GM13977 (cell line): ENCODE measurements at regions not wholly inside any gene's neighbourhood (a gene's known extent, or its start where the extent isn't known, plus 50 kb on each side); places are given as distances from the start of the nearest gene placed in this dataset.

ENCODE experiments used
- DNase-seq: peaks from one replicate; pipeline ENCODE4 v3.0.0; 2012; ENCODE audit warnings: low spot score
- in situ Hi-C: fragments of 300-500 bp; cut with MboI; formaldehyde crosslinking; loops from one replicate; pipeline ENCODE4 v1.12.0; 2022; ENCODE audit warnings: low sequenced_read_pairs, low pct_unique_long_range_greater_than_20kb, mixed read lengths, inconsistent platforms; ENCODE audit not compliant: unreplicated experiment
- TF ChIP-seq, protein P1 (sequence below): IDR thresholded peaks from 2 replicates; pipeline ENCODE4 v1.5.1; 2012; ENCODE audit warnings: mild to moderate bottlenecking, control low read depth; ENCODE audit not compliant: insufficient read depth; ENCODE audit errors: extremely low read depth, missing control alignments

DNA sequence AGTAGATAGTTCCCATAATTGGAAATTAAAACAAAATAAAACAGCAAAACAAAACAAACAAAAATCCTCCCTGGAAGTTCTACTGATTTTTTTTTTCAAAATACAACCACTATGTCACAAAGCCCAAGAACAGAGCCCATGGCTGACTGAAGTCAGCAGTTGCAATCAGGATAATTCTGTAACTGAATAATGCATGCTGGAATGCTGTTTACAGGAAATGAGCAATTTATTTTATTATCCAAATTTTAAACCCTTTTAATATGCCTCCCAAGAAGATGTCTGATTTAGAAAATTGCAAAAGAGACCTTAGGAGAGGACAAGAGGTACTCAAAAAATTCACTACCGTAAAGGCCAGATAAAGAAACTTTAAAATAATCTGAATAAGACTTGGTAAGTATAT, 578.2 kb downstream of the TOX3 start:
- in situ Hi-C loops, result no loop called here
- TF ChIP-seq, protein P1, sequence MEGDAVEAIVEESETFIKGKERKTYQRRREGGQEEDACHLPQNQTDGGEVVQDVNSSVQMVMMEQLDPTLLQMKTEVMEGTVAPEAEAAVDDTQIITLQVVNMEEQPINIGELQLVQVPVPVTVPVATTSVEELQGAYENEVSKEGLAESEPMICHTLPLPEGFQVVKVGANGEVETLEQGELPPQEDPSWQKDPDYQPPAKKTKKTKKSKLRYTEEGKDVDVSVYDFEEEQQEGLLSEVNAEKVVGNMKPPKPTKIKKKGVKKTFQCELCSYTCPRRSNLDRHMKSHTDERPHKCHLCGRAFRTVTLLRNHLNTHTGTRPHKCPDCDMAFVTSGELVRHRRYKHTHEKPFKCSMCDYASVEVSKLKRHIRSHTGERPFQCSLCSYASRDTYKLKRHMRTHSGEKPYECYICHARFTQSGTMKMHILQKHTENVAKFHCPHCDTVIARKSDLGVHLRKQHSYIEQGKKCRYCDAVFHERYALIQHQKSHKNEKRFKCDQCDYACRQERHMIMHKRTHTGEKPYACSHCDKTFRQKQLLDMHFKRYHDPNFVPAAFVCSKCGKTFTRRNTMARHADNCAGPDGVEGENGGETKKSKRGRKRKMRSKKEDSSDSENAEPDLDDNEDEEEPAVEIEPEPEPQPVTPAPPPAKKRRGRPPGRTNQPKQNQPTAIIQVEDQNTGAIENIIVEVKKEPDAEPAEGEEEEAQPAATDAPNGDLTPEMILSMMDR, result no peak
- no peak for DNase-seq

GRCh38 chr16:51967646-51968045, 579.3 kb downstream of the TOX3 start:
- in situ Hi-C loops, result no loop called here
- TF ChIP-seq, protein P1, result no peak
- no peak for DNase-seq

DNA sequence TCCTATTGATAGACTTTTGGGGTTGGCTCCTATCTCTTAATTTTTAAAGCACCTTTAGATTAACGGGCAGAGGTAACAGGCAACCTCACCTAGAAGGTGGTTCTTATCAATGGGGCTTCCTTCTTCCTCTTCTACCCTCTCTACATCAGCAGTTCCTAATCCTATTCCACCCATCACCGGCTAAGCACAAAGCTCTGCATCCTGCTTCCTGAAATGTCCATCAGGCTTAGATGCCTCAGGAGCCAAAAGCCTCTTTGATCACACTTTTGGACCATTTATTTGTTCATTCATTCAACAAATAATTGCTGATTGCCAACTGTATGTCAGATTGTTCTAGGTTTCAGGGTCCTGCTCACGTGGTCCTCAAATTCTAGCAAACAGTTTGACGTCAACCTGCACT, 586.0 kb downstream of the TOX3 start:
- in situ Hi-C loops, result no loop called here
- no peak for DNase-seq
- TF ChIP-seq, protein P1, result no peak

- in situ Hi-C loops, result no loop called here
- TF ChIP-seq, protein P1, result no peak
- no peak for DNase-seq
These were observed 593.5 kb downstream of the TOX3 start for GRCh38 chr16:51953286-51953985.

GRCh38 chr16:51952500-51952899, 594.4 kb downstream of the TOX3 start:
- in situ Hi-C loops, result no loop called here
- TF ChIP-seq, protein P1, result no peak
- DNase-seq, result no peak

- in situ Hi-C loops, result no loop called here
- TF ChIP-seq, protein P1, result no peak
- DNase-seq, result no peak
These were observed 595.2 kb downstream of the TOX3 start for GRCh38 chr16:51951668-51952298.
